ENCODE measurements at regions not wholly inside any gene's neighbourhood (a gene's known extent, or its start where the extent isn't known, plus 50 kb on each side); places are given as distances from the start of the nearest gene placed in this dataset.

GRCh38 chr12:23185346-23185745 lies 560.4 kb downstream of the ETNK1 start:
- no peaks in the 10 kb centered on the region for H4K20me1 ChIP-seq (ENCODE audit: insufficient read depth, low read length, poor library complexity, severe bottlenecking)
- no peak overlapping the region for H3K9ac ChIP-seq (ENCODE audit: low read depth, low read length, poor library complexity, severe bottlenecking)
- H3K9me2 ChIP-seq (replicated peaks; ENCODE audit: low read depth, low read length) = no peaks in the 10 kb centered on the region
- TF ChIP-seq EZH2phosphoT487 (IDR thresholded peaks at IDR 0.05; ENCODE audit: borderline replicate concordance) (no peak), CTCF (conservative IDR thresholded peaks at IDR 0.05; ENCODE audit: low read length) (no peak)
- no peaks in the 10 kb centered on the region for H3F3A ChIP-seq (ENCODE audit: low read depth)
- no peaks in the 10 kb centered on the region for H3K4me1 ChIP-seq (ENCODE audit: insufficient read depth, low read length, poor library complexity, severe bottlenecking)
- no peaks in the 10 kb centered on the region for H3K36me3 ChIP-seq (ENCODE audit: insufficient read depth, low read length)
- no peaks in the 10 kb centered on the region for H3K79me2 ChIP-seq (ENCODE audit: insufficient read depth, low read length)
- no peaks in the 10 kb centered on the region for H3K27me3 ChIP-seq (ENCODE audit: insufficient read depth, low read length, poor library complexity, severe bottlenecking)
- no peak overlapping the region for H2AFZ ChIP-seq (ENCODE audit: low read length)
- no peak overlapping the region for H3K4me3 ChIP-seq (ENCODE audit: low read length, poor library complexity, severe bottlenecking)
- no peaks in the 10 kb centered on the region for H3K9me3 ChIP-seq (ENCODE audit: insufficient read depth, low read depth, low read length)
- H3K4me2 ChIP-seq (ENCODE audit: low read depth, low read length, poor library complexity, severe bottlenecking) = no peak overlapping the region

GRCh38 chr12:23186950-23187349 lies 562.0 kb downstream of the ETNK1 start:
- H2AFZ ChIP-seq (ENCODE audit: low read length) = no peak overlapping the region
- no peaks in the 10 kb centered on the region for H3F3A ChIP-seq (ENCODE audit: low read depth)
- no peaks in the 10 kb centered on the region for H3K79me2 ChIP-seq (ENCODE audit: insufficient read depth, low read length)
- no peak overlapping the region for H3K9ac ChIP-seq (ENCODE audit: low read depth, low read length, poor library complexity, severe bottlenecking)
- TF ChIP-seq CTCF (conservative IDR thresholded peaks at IDR 0.05; ENCODE audit: low read length) = no peak
- no peak for TF ChIP-seq EZH2phosphoT487 (IDR thresholded peaks at IDR 0.05; ENCODE audit: borderline replicate concordance)
- no peak overlapping the region for H3K4me3 ChIP-seq (ENCODE audit: low read length, poor library complexity, severe bottlenecking)
- H3K36me3 ChIP-seq (ENCODE audit: insufficient read depth, low read length) = no peaks in the 10 kb centered on the region
- no peaks in the 10 kb centered on the region for H3K9me2 ChIP-seq (replicated peaks; ENCODE audit: low read depth, low read length)
- no peaks in the 10 kb centered on the region for H3K27me3 ChIP-seq (ENCODE audit: insufficient read depth, low read length, poor library complexity, severe bottlenecking)
- no peaks in the 10 kb centered on the region for H3K4me1 ChIP-seq (ENCODE audit: insufficient read depth, low read length, poor library complexity, severe bottlenecking)
- no peak overlapping the region for H3K4me2 ChIP-seq (ENCODE audit: low read depth, low read length, poor library complexity, severe bottlenecking)
- H3K9me3 ChIP-seq (ENCODE audit: insufficient read depth, low read depth, low read length) = no peaks in the 10 kb centered on the region
- H4K20me1 ChIP-seq (ENCODE audit: insufficient read depth, low read length, poor library complexity, severe bottlenecking) = no peaks in the 10 kb centered on the region

GRCh38 chr12:23193552-23193951 lies 568.6 kb downstream of the ETNK1 start:
- no peaks in the 10 kb centered on the region for H3K4me1 ChIP-seq (ENCODE audit: insufficient read depth, low read length, poor library complexity, severe bottlenecking)

More at GRCh38 chr12:23193552-23193951, 568.6 kb downstream of the ETNK1 start:
- H4K20me1 ChIP-seq (ENCODE audit: insufficient read depth, low read length, poor library complexity, severe bottlenecking) = no peaks in the 10 kb centered on the region
- H3K4me2 ChIP-seq (ENCODE audit: low read depth, low read length, poor library complexity, severe bottlenecking) = no peak overlapping the region
- no peak overlapping the region for H2AFZ ChIP-seq (ENCODE audit: low read length)
- H3K4me3 ChIP-seq (ENCODE audit: low read length, poor library complexity, severe bottlenecking) = no peak overlapping the region
- H3K9ac ChIP-seq (ENCODE audit: low read depth, low read length, poor library complexity, severe bottlenecking) = no peak overlapping the region
- H3K36me3 ChIP-seq (ENCODE audit: insufficient read depth, low read length) = no peaks in the 10 kb centered on the region
- H3F3A ChIP-seq (ENCODE audit: low read depth) = no peaks in the 10 kb centered on the region
- TF ChIP-seq EZH2phosphoT487 (IDR thresholded peaks at IDR 0.05; ENCODE audit: borderline replicate concordance) (no peak), CTCF (conservative IDR thresholded peaks at IDR 0.05; ENCODE audit: low read length) (no peak)
- no peaks in the 10 kb centered on the region for H3K9me2 ChIP-seq (replicated peaks; ENCODE audit: low read depth, low read length)
- H3K9me3 ChIP-seq (ENCODE audit: insufficient read depth, low read depth, low read length) = no peaks in the 10 kb centered on the region
- no peaks in the 10 kb centered on the region for H3K27me3 ChIP-seq (ENCODE audit: insufficient read depth, low read length, poor library complexity, severe bottlenecking)
- no peaks in the 10 kb centered on the region for H3K79me2 ChIP-seq (ENCODE audit: insufficient read depth, low read length)

Data from Loucy (cell line).